ENCODE measurements at regions not wholly inside any gene's neighbourhood (a gene's known extent, or its start where the extent isn't known, plus 50 kb on each side); places are given as distances from the start of the nearest gene placed in this dataset.
A peak's percentile ranks its signal among the peaks of the same experiment; 100 is the strongest.

DNA sequence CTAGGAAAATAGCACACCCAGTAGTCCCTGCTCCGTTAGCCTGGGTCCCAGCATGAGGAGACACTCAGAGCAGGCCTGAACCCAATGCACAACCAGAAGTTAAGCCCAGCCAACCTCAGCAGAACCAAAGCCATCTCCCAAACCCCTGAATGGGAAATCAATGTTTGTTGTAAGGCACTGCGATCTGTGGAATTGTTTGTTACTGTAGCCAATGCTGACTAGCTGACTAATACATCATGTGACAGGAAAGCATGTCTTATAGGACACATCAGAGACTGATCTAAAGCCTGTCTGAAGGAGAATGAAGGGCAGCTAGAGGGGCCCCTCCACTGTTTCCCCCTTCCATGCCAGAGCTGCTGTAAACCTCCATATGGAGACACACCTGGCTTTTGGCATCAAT is 96.4 kb downstream of the MARCHF4 start:
- POLR2A ChIA-PET: no interaction called here
- DNase-seq (ENCODE audit: extremely low spot score): no peak
- CTCF ChIA-PET: no interaction called here
- TF ChIP-seq, protein P1, sequence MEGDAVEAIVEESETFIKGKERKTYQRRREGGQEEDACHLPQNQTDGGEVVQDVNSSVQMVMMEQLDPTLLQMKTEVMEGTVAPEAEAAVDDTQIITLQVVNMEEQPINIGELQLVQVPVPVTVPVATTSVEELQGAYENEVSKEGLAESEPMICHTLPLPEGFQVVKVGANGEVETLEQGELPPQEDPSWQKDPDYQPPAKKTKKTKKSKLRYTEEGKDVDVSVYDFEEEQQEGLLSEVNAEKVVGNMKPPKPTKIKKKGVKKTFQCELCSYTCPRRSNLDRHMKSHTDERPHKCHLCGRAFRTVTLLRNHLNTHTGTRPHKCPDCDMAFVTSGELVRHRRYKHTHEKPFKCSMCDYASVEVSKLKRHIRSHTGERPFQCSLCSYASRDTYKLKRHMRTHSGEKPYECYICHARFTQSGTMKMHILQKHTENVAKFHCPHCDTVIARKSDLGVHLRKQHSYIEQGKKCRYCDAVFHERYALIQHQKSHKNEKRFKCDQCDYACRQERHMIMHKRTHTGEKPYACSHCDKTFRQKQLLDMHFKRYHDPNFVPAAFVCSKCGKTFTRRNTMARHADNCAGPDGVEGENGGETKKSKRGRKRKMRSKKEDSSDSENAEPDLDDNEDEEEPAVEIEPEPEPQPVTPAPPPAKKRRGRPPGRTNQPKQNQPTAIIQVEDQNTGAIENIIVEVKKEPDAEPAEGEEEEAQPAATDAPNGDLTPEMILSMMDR (IDR thresholded peaks at IDR 0.05; ENCODE audit: control extremely low read depth, extremely low read depth, low read depth, missing control alignments): no peak

DNA sequence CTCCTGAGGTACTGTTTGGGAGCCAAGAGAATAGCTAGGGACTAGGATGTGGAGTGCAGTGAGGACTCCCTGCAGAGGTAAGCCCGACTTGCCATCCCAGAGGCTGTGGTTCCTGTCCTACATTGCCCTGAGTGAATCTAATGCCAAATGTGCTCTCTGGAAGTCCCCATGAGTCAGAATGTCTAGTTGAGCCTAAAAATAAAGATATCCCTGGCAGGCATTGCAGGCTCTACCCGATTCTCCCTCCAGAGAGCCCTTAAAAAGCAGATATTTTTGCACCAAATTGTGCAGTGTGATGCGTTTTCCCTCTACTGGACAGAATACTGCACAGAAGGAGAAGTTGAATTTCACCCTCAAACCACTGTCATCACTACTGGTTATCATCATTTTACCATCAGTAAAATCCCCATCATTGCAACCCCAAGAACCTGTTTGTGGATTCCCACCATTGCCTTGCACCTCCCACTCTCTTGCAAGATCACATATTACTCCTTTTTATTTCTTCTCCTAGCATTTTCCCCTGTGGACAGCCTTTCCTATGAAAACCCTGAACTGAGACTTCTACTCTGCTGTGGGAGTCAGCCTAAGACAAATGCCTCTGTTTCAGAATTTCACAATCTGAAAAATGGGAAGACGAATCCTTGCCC is 98.0 kb downstream of the MARCHF4 start:
- DNase-seq (ENCODE audit: extremely low spot score): no peak
- TF ChIP-seq, protein P1 (IDR thresholded peaks at IDR 0.05; ENCODE audit: control extremely low read depth, extremely low read depth, low read depth, missing control alignments): peak; percentile 3
- CTCF ChIA-PET: no interaction called here

DNA sequence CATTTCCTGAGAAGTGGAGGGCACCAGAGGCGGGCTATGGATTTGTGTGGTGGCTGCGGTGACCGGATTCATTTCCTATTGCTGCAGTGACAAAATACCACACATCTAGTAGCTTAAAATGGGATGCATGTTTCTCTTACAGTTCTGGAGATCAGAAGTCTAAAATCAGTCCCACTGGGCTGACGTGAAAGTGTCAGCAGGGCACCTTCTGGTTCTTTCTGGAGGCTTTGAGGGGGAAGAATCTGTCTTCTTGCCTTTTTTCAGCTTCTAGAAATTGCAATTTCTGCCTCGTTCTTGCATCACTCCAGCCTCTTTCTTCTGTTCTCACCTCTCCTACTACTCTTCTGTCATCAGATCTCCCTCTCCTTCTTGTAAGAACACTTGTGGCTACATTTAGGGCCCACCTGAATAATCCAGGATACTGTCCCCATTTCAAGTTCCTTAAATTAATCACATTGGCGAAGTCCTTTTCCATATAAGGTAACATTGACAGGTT is 111.2 kb downstream of the MARCHF4 start:
- CTCF ChIA-PET: interaction anchor here (1.0 to 1.4 kb wide), 4 partner anchors 16 to 46 kb away, joined by 3 to 5 read pairs (median 3); no protein-coding TSS in a partner anchor
- TF ChIP-seq, protein P1 (IDR thresholded peaks at IDR 0.05; ENCODE audit: control extremely low read depth, extremely low read depth, low read depth, missing control alignments): no peak
- DNase-seq (ENCODE audit: extremely low spot score): no peak
- POLR2A ChIA-PET: no interaction called here

More for the DNA sequence above, 98.0 kb downstream of the MARCHF4 start:
- POLR2A ChIA-PET: no interaction called here

DNA sequence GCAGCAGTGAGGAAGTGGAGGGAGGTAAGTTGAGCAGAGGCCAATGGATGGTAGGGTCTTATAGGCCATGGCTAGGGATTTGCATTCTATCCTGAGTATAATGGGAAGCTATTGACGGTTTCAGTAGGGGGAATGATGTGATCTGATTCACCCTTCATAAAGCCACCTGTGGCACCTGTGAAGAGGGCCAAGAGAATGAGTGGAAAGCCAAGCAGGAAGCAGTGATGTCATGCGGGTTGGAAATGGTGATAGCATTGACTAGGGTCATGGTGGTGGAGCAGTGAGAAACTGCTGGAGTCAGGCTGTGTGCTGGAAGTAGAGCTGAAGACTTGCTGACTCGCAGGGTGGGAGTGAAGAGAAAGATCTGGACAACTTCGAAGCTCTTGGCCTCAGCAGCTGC is 111.7 kb downstream of the MARCHF4 start:
- ChIA-PET CTCF (interaction anchor here (1.0 to 1.4 kb wide), 3 partner anchors 17 to 47 kb away, joined by 3 to 5 read pairs (median 3); no protein-coding TSS in a partner anchor), POLR2A (no interaction called here)
- DNase-seq (ENCODE audit: extremely low spot score): no peak
- TF ChIP-seq, protein P1 (IDR thresholded peaks at IDR 0.05; ENCODE audit: control extremely low read depth, extremely low read depth, low read depth, missing control alignments): no peak

DNA sequence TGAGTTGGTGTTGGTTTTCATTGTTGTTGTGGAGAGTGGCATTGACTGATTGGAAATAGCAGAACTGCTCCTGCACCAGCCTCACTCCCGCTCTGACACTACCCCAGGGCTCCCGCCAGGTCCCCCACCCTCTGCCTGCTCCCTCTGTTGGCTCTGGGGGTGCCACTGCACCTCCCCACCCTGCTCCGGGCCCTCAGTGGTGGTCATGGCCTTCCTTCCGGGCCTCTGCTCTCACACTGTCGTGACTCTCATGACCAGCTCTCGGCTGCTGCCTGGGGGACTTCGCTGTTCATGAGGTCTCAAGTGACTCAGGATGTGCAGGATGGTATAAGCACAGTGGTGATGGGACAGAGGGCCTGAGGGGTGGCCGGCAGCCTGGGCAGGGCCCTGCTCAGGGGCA is 113.2 kb downstream of the MARCHF4 start:
- POLR2A ChIA-PET: no interaction called here
- no peak for DNase-seq (ENCODE audit: extremely low spot score)
- TF ChIP-seq, protein P1 (IDR thresholded peaks at IDR 0.05; ENCODE audit: control extremely low read depth, extremely low read depth, low read depth, missing control alignments): no peak
- CTCF ChIA-PET: no interaction called here

DNA sequence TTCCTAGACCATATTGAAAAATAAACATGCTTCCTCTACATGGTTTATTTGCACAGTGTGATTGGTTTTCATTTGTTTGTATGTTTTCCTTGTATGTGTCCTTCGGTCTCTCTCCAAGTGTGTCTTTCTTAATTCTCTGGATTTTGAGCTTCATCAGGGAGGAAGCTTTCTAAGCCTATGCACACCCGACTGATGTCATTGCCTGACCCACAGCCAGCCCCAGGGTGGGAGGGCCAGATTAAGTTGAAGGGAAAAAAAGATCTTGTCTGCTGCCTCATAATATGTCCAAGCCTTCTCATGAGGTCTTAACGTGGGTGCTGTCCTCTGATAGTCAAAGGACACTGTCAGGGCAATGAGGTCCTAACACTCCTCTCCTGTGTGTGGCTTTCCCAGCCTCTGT is 115.2 kb downstream of the MARCHF4 start:
- POLR2A ChIA-PET: no interaction called here
- DNase-seq (ENCODE audit: extremely low spot score): no peak
- TF ChIP-seq, protein P1 (IDR thresholded peaks at IDR 0.05; ENCODE audit: control extremely low read depth, extremely low read depth, low read depth, missing control alignments): no peak
- CTCF ChIA-PET: no interaction called here

Measured in GM10248 (cell line).